Colonic mucosa (tissue), 4 donors: ENCODE measurements at regions not wholly inside any gene's neighbourhood (a gene's known extent, or its start where the extent isn't known, plus 50 kb on each side); places are given as distances from the start of the nearest gene placed in this dataset.

Experiments used
- DNase-seq: peaks from one replicate; pipeline ENCODE4 v3.0.0-alpha.2; 2020
- H3K27ac ChIP-seq: fragments of 200-600 bp; one replicate; pipeline ENCODE4 v1.8.0; 2021
- H3K27me3 ChIP-seq: fragments of 200-600 bp; one replicate; pipeline ENCODE4 v1.8.0; 2021
- H3K36me3 ChIP-seq: fragments of 200-600 bp; one replicate; pipeline ENCODE4 v1.8.0; 2021
- H3K4me1 ChIP-seq: fragments of 200-600 bp; one replicate; pipeline ENCODE4 v1.8.0; 2021; ENCODE audit warnings: mild to moderate bottlenecking
- H3K4me3 ChIP-seq: fragments of 200-600 bp; one replicate; pipeline ENCODE4 v1.8.0; 2021
- H3K9ac ChIP-seq, 2 donors: one replicate each; pipeline ENCODE4 v1.7.0; 2013; ENCODE audit warnings: control low read depth in 2 of 2, low read depth in 2 of 2, low read length in 2 of 2
- H3K9me3 ChIP-seq: fragments of 200-600 bp; one replicate; pipeline ENCODE4 v1.8.0; 2021
- CTCF ChIP-seq: fragments of 200-600 bp; IDR thresholded peaks from one replicate; pipeline ENCODE4 v1.8.0; 2022; ENCODE audit warnings: antibody characterized with exemption, mild to moderate bottlenecking
- intact Hi-C: fragments of 100-400 bp; cut with DNase I; formaldehyde crosslinking; loops from one replicate; pipeline ENCODE4 v1.14.1; 2022
- donor health status: healthy.
- donor health status: DM: no; HTN: no; CAD: no.
- donor health status: DM: no; HTN: no; CAD: no.

GRCh38 chr1:229857585-229857984 is 209.5 kb upstream of the GALNT2 start:
- H3K9ac ChIP-seq = no peak overlapping the region
- intact Hi-C loops = no loop called here
- H3K36me3 ChIP-seq = no peaks in the 10 kb centered on the region
- H3K27ac ChIP-seq = no peak overlapping the region
- no peak for TF ChIP-seq CTCF
- H3K4me3 ChIP-seq = no peak overlapping the region
- no peaks in the 10 kb centered on the region for H3K27me3 ChIP-seq
- no peak for DNase-seq
- no peaks in the 10 kb centered on the region for H3K4me1 ChIP-seq
- H3K9me3 ChIP-seq = no peaks in the 10 kb centered on the region

GRCh38 chr1:229859026-229859425 is 208.0 kb upstream of the GALNT2 start:
- Histone ChIP-seq H3K4me1 (no peaks in the 10 kb centered on the region), H3K27ac (no peak overlapping the region), H3K9ac (no peak overlapping the region), H3K9me3 (no peaks in the 10 kb centered on the region), H3K4me3 (no peak overlapping the region), H3K36me3 (no peaks in the 10 kb centered on the region), H3K27me3 (no peaks in the 10 kb centered on the region)
- intact Hi-C loops = no loop called here
- TF ChIP-seq CTCF = no peak
- no peak for DNase-seq

- Histone ChIP-seq H3K27me3 (no peaks in the 10 kb centered on the region), H3K4me3 (no peak overlapping the region), H3K27ac (no peak overlapping the region), H3K9ac (no peak overlapping the region), H3K4me1 (no peaks in the 10 kb centered on the region), H3K36me3 (no peaks in the 10 kb centered on the region), H3K9me3 (no peaks in the 10 kb centered on the region)
- no peak for TF ChIP-seq CTCF
- no peak for DNase-seq
- intact Hi-C loops = no loop called here
Measured at GRCh38 chr1:229860926-229861325, 206.1 kb upstream of the GALNT2 start.

- Histone ChIP-seq H3K4me3 (no peak overlapping the region), H3K27me3 (no peaks in the 10 kb centered on the region), H3K9me3 (no peaks in the 10 kb centered on the region), H3K36me3 (no peaks in the 10 kb centered on the region), H3K4me1 (no peaks in the 10 kb centered on the region), H3K9ac (no peak overlapping the region), H3K27ac (no peak overlapping the region)
- no peak for DNase-seq
- intact Hi-C loops = no loop called here
- TF ChIP-seq CTCF = no peak
Measured at GRCh38 chr1:229862017-229862774, 204.8 kb upstream of the GALNT2 start.

- DNase-seq = no peak
- no peak overlapping the region for H3K9ac ChIP-seq
- TF ChIP-seq CTCF = no peak
- H3K4me1 ChIP-seq = no peaks in the 10 kb centered on the region
- no peaks in the 10 kb centered on the region for H3K27me3 ChIP-seq
- no peak overlapping the region for H3K4me3 ChIP-seq
- intact Hi-C loops = no loop called here
- no peaks in the 10 kb centered on the region for H3K36me3 ChIP-seq
- no peaks in the 10 kb centered on the region for H3K9me3 ChIP-seq
- H3K27ac ChIP-seq = no peak overlapping the region
Measured at GRCh38 chr1:229863651-229864545, 203.1 kb upstream of the GALNT2 start.
